ENCODE measurements at regions not wholly inside any gene's neighbourhood (a gene's known extent, or its start where the extent isn't known, plus 50 kb on each side); places are given as distances from the start of the nearest gene placed in this dataset.

- DNase-seq, result no peak
- Histone ChIP-seq H3K79me2 (ENCODE audit: insufficient read depth, low read length) (no peaks in the 10 kb centered on the region), H3K9ac (ENCODE audit: low read depth, low read length) (no peak overlapping the region), H3K27ac (ENCODE audit: low read length) (no peak overlapping the region), H3K27me3 (ENCODE audit: insufficient read depth, low read length, poor library complexity) (no peaks in the 10 kb centered on the region), H3K36me3 (ENCODE audit: insufficient read depth, low read length) (no peaks in the 10 kb centered on the region), H3K4me2 (ENCODE audit: insufficient read depth, low read length) (no peak overlapping the region), H3K9me3 (ENCODE audit: insufficient read depth, low read length, severe bottlenecking) (peaks cover 5% of the 10 kb centered on the region), H2AFZ (ENCODE audit: low read depth, low read length) (no peak overlapping the region), H3K4me3 (ENCODE audit: low read depth in 1 of 2, low read length in 2 of 2) (no peak overlapping the region), H3K4me1 (ENCODE audit: insufficient read depth, low read length) (no peaks in the 10 kb centered on the region), H4K20me1 (ENCODE audit: insufficient read depth, low read length) (no peaks in the 10 kb centered on the region)
- no peak for ATAC-seq (ENCODE audit: insufficient read depth, low read depth)
- TF ChIP-seq, protein P1, sequence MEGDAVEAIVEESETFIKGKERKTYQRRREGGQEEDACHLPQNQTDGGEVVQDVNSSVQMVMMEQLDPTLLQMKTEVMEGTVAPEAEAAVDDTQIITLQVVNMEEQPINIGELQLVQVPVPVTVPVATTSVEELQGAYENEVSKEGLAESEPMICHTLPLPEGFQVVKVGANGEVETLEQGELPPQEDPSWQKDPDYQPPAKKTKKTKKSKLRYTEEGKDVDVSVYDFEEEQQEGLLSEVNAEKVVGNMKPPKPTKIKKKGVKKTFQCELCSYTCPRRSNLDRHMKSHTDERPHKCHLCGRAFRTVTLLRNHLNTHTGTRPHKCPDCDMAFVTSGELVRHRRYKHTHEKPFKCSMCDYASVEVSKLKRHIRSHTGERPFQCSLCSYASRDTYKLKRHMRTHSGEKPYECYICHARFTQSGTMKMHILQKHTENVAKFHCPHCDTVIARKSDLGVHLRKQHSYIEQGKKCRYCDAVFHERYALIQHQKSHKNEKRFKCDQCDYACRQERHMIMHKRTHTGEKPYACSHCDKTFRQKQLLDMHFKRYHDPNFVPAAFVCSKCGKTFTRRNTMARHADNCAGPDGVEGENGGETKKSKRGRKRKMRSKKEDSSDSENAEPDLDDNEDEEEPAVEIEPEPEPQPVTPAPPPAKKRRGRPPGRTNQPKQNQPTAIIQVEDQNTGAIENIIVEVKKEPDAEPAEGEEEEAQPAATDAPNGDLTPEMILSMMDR (IDR thresholded peaks at IDR 0.05; ENCODE audit: borderline replicate concordance, extremely low read depth, low read length, poor library complexity, severe bottlenecking), result no peak
Observed at GRCh38 chr6:117761610-117762009, 86.3 kb downstream of the NUS1 start.

DNA sequence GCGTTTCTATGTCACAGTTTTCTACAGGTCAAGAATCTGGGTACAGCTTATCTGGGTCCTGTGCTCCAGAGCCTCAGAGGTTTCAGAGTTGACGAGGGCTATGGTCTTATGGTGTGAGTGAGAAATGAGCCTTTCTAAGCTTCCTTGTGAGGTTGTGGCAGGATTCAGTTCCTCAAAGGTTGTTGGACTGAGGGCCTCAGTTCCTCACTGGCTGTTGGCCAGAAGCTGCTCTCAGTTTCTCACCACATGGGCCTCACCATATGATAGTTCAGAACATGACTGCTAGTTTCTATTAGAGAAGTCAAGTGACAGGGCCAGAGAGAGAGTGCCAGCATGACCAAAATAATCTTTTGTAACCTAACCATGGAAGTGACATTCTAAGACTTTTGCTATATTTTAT lies 96.1 kb downstream of the NUS1 start:
- no peaks in the 10 kb centered on the region for H4K20me1 ChIP-seq (ENCODE audit: insufficient read depth, low read length)
- H3K4me2 ChIP-seq (ENCODE audit: insufficient read depth, low read length), result no peak overlapping the region

DNA sequence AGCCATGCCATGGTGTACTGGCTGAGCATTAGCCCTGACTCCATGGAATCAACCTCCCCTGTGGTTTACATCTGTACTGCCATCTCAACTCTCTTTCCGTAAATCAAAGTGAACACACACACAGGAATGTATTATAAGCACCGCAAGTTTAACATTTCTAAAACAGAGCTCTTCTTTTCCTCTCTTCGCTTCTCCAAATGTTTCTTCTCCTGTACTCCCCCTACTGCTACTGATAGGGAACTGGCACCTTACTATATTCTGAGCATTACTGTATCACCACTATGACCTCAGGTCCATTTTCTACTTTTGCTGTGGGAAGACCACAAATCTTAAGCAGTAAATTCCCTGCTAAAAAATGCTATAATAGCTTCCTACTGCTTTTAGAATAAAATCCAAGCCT lies 101.2 kb downstream of the NUS1 start:
- H3K4me1 ChIP-seq (ENCODE audit: insufficient read depth, low read length), result no peaks in the 10 kb centered on the region
- no peak for TF ChIP-seq EZH2 (IDR thresholded peaks at IDR 0.05; ENCODE audit: borderline replicate concordance, low read depth, low read length, severe bottlenecking)
- TF ChIP-seq, protein P1 (IDR thresholded peaks at IDR 0.05; ENCODE audit: borderline replicate concordance, extremely low read depth, low read length, poor library complexity, severe bottlenecking), result no peak
- ATAC-seq (ENCODE audit: insufficient read depth, low read depth), result no peak
- H3K9ac ChIP-seq (ENCODE audit: low read depth, low read length), result no peak overlapping the region
- H3K27ac ChIP-seq (ENCODE audit: low read length), result no peak overlapping the region
- DNase-seq, result no peak
- no peak overlapping the region for H3K4me3 ChIP-seq (ENCODE audit: low read depth in 1 of 2, low read length in 2 of 2)
- H3K9me3 ChIP-seq (ENCODE audit: insufficient read depth, low read length, severe bottlenecking), result no peaks in the 10 kb centered on the region
- no peaks in the 10 kb centered on the region for H3K79me2 ChIP-seq (ENCODE audit: insufficient read depth, low read length)
- H3K4me2 ChIP-seq (ENCODE audit: insufficient read depth, low read length), result no peak overlapping the region
- H2AFZ ChIP-seq (ENCODE audit: low read depth, low read length), result no peak overlapping the region
- H4K20me1 ChIP-seq (ENCODE audit: insufficient read depth, low read length), result no peaks in the 10 kb centered on the region
- peaks cover 7% of the 10 kb centered on the region for H3K27me3 ChIP-seq (ENCODE audit: insufficient read depth, low read length, poor library complexity)
- H3K36me3 ChIP-seq (ENCODE audit: insufficient read depth, low read length), result no peaks in the 10 kb centered on the region

More for the DNA sequence above, 96.1 kb downstream of the NUS1 start:
- Histone ChIP-seq H2AFZ (ENCODE audit: low read depth, low read length) (no peak overlapping the region), H3K4me1 (ENCODE audit: insufficient read depth, low read length) (no peaks in the 10 kb centered on the region), H3K4me3 (ENCODE audit: low read depth in 1 of 2, low read length in 2 of 2) (no peak overlapping the region), H3K79me2 (ENCODE audit: insufficient read depth, low read length) (no peaks in the 10 kb centered on the region), H3K27me3 (ENCODE audit: insufficient read depth, low read length, poor library complexity) (no peaks in the 10 kb centered on the region), H3K9me3 (ENCODE audit: insufficient read depth, low read length, severe bottlenecking) (no peaks in the 10 kb centered on the region), H3K27ac (ENCODE audit: low read length) (no peak overlapping the region), H3K36me3 (ENCODE audit: insufficient read depth, low read length) (no peaks in the 10 kb centered on the region), H3K9ac (ENCODE audit: low read depth, low read length) (no peak overlapping the region)
- DNase-seq, result no peak
- no peak for ATAC-seq (ENCODE audit: insufficient read depth, low read depth)
- TF ChIP-seq, protein P1 (IDR thresholded peaks at IDR 0.05; ENCODE audit: borderline replicate concordance, extremely low read depth, low read length, poor library complexity, severe bottlenecking), result no peak
- TF ChIP-seq EZH2 (IDR thresholded peaks at IDR 0.05; ENCODE audit: borderline replicate concordance, low read depth, low read length, severe bottlenecking), result no peak

GRCh38 chr6:117781550-117781949 lies 106.3 kb downstream of the NUS1 start:
- ATAC-seq (ENCODE audit: insufficient read depth, low read depth) (no peak), DNase-seq (no peak)
- H3K79me2 ChIP-seq (ENCODE audit: insufficient read depth, low read length), result no peaks in the 10 kb centered on the region
- no peak overlapping the region for H3K4me2 ChIP-seq (ENCODE audit: insufficient read depth, low read length)
- no peak overlapping the region for H2AFZ ChIP-seq (ENCODE audit: low read depth, low read length)
- H4K20me1 ChIP-seq (ENCODE audit: insufficient read depth, low read length), result no peaks in the 10 kb centered on the region
- H3K27ac ChIP-seq (ENCODE audit: low read length), result no peak overlapping the region
- H3K36me3 ChIP-seq (ENCODE audit: insufficient read depth, low read length), result no peaks in the 10 kb centered on the region
- no peak overlapping the region for H3K9ac ChIP-seq (ENCODE audit: low read depth, low read length)
- TF ChIP-seq, protein P1 (IDR thresholded peaks at IDR 0.05; ENCODE audit: borderline replicate concordance, extremely low read depth, low read length, poor library complexity, severe bottlenecking), result no peak
- TF ChIP-seq EZH2 (IDR thresholded peaks at IDR 0.05; ENCODE audit: borderline replicate concordance, low read depth, low read length, severe bottlenecking), result no peak
- H3K4me3 ChIP-seq (ENCODE audit: low read depth in 1 of 2, low read length in 2 of 2), result no peak overlapping the region
- H3K27me3 ChIP-seq (ENCODE audit: insufficient read depth, low read length, poor library complexity), result peaks cover 9% of the 10 kb centered on the region
- H3K4me1 ChIP-seq (ENCODE audit: insufficient read depth, low read length), result no peaks in the 10 kb centered on the region
- H3K9me3 ChIP-seq (ENCODE audit: insufficient read depth, low read length, severe bottlenecking), result no peaks in the 10 kb centered on the region
